Smooth muscle cell (in vitro differentiated cells): ENCODE measurements at regions not wholly inside any gene's neighbourhood (a gene's known extent, or its start where the extent isn't known, plus 50 kb on each side); places are given as distances from the start of the nearest gene placed in this dataset.
A peak's percentile ranks its signal among the peaks of the same experiment; 100 is the strongest.

Experiments
- DNase-seq: peaks from one replicate; lab custom pipeline; 2025; ENCODE audit not compliant: unreplicated experiment; lab: John Stamatoyannopoulos, UW
- H2AFZ ChIP-seq: fragments of 200-600 bp; sonication (generic); 2 replicates; pipeline ENCODE4 v1.6.0; 2016; ENCODE audit warnings: antibody characterized with exemption, low read depth, mild to moderate bottlenecking
- H3F3A ChIP-seq: fragments of 200-600 bp; sonication (generic); 2 replicates; pipeline ENCODE4 v1.6.0; 2017; ENCODE audit warnings: antibody characterized with exemption, low read depth
- H3K27ac ChIP-seq: fragments of 200-600 bp; sonication (generic); 2 replicates; pipeline ENCODE4 v1.5.1; 2016; ENCODE audit warnings: low read depth, mild to moderate bottlenecking
- H3K27me3 ChIP-seq: fragments of 200-600 bp; sonication (generic); 2 replicates; pipeline ENCODE4 v1.6.1; 2016; ENCODE audit warnings: low read depth, mild to moderate bottlenecking
- H3K36me3 ChIP-seq: fragments of 200-600 bp; sonication (generic); 2 replicates; pipeline ENCODE4 v1.5.1; 2016; ENCODE audit warnings: low read depth
- H3K4me1 ChIP-seq: fragments of 200-600 bp; sonication (generic); 2 replicates; pipeline ENCODE4 v1.5.1; 2016; ENCODE audit warnings: low read depth
- H3K4me2 ChIP-seq: fragments of 200-600 bp; sonication (generic); 2 replicates; pipeline ENCODE4 v1.6.0; 2016; ENCODE audit warnings: mild to moderate bottlenecking
- H3K4me3 ChIP-seq: fragments of 200-600 bp; sonication (generic); 2 replicates; pipeline ENCODE4 v1.5.1; 2016; ENCODE audit warnings: mild to moderate bottlenecking
- H3K79me2 ChIP-seq: fragments of 200-600 bp; sonication (generic); 2 replicates; pipeline ENCODE4 v1.6.0; 2016; ENCODE audit warnings: low read depth, mild to moderate bottlenecking
- H3K9ac ChIP-seq: fragments of 200-600 bp; sonication (generic); 2 replicates; pipeline ENCODE4 v1.6.0; 2016; ENCODE audit warnings: low read depth
- H3K9me3 ChIP-seq: fragments of 200-600 bp; sonication (generic); replicated peaks from 2 replicates; pipeline ENCODE4 v1.5.1; 2016; ENCODE audit warnings: low read depth
- H4K20me1 ChIP-seq: fragments of 200-600 bp; sonication (generic); 2 replicates; pipeline ENCODE4 v1.6.0; 2016; ENCODE audit warnings: low read depth
- WGBS: methylation state at CpG from one replicate; pipeline ENCODE4 v1.1.7; 2016; ENCODE audit warnings: low lambda C conversion rate; 5-methylcytosine and 5-hydroxymethylcytosine counted together
- TF ChIP-seq, protein P1 (sequence below): fragments of 200-600 bp; sonication (generic); IDR thresholded peaks from 2 replicates; pipeline ENCODE4 v1.5.1; 2017; ENCODE audit warnings: borderline replicate concordance, mild to moderate bottlenecking, antibody characterized with exemption; ENCODE audit not compliant: insufficient read depth, poor library complexity, severe bottlenecking

- TF ChIP-seq, protein P1, sequence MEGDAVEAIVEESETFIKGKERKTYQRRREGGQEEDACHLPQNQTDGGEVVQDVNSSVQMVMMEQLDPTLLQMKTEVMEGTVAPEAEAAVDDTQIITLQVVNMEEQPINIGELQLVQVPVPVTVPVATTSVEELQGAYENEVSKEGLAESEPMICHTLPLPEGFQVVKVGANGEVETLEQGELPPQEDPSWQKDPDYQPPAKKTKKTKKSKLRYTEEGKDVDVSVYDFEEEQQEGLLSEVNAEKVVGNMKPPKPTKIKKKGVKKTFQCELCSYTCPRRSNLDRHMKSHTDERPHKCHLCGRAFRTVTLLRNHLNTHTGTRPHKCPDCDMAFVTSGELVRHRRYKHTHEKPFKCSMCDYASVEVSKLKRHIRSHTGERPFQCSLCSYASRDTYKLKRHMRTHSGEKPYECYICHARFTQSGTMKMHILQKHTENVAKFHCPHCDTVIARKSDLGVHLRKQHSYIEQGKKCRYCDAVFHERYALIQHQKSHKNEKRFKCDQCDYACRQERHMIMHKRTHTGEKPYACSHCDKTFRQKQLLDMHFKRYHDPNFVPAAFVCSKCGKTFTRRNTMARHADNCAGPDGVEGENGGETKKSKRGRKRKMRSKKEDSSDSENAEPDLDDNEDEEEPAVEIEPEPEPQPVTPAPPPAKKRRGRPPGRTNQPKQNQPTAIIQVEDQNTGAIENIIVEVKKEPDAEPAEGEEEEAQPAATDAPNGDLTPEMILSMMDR = no peak
- Histone ChIP-seq H3K4me1 (peaks cover 9% of the 10 kb centered on the region), H3K4me2 (no peak overlapping the region), H3K79me2 (no peaks in the 10 kb centered on the region), H3F3A (peaks cover 4% of the 10 kb centered on the region), H3K9me3 (no peaks in the 10 kb centered on the region), H3K27ac (no peak overlapping the region), H3K9ac (no peak overlapping the region), H4K20me1 (no peaks in the 10 kb centered on the region), H3K27me3 (no peaks in the 10 kb centered on the region), H3K4me3 (no peak overlapping the region), H3K36me3 (no peaks in the 10 kb centered on the region), H2AFZ (no peak overlapping the region)
- DNase-seq = no peak
- WGBS = 58% methylated on average over 10 of the region's 10 CpGs
Observed at GRCh38 chr15:31271224-31271635, 55.4 kb upstream of the KLF13 start.

DNA sequence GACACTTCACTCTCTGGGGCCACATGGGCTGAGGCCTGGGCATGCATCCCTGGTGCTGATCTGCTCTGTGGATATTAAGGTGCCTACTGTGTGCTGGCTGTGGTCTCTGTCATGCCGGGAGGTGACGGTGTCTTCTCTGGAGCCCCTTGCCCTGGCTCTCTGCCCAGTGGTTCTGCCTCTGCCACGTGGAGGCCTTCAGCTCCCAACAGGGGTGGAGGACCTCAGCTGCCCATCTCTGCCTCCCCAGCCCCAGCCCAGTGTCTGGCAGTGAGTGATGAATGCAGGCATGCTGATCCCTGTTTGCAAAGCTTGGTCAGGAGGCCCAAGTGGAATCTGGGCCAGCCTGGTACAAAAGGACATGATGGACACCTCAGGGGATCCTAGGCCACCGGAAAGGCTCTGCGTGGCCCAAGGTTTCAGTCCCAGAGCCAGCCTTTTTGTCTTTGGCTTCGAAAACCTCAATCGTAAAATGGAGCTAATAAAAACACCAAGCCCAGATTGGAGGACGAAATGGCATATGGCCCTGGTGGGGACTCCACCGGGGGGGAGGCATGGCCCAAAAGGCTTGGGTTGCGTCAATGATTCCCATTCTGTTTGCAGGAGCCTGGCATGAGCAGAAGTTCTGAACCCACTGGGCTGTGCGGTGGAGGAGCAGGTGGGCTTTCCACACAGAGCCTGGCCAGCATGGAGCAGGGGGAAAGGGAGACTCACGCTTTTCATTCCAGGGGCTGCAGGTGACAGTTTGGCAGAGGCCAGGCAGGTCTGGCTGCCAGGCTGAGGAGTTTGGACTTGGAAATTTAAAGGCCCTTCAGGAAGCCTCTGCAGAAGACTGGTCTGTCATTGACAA lies 54.7 kb upstream of the KLF13 start:
- peaks cover 4% of the 10 kb centered on the region for H3F3A ChIP-seq
- 81% methylated on average over 12 of the region's 12 CpGs for WGBS
- no peak overlapping the region for H3K27ac ChIP-seq
- no peak overlapping the region for H2AFZ ChIP-seq
- H3K79me2 ChIP-seq = no peaks in the 10 kb centered on the region
- H3K36me3 ChIP-seq = no peaks in the 10 kb centered on the region
- H3K9me3 ChIP-seq = no peaks in the 10 kb centered on the region
- H4K20me1 ChIP-seq = no peaks in the 10 kb centered on the region
- no peak overlapping the region for H3K4me3 ChIP-seq
- TF ChIP-seq, protein P1 = no peak
- no peak overlapping the region for H3K4me2 ChIP-seq
- no peak overlapping the region for H3K9ac ChIP-seq
- peaks cover 4% of the 10 kb centered on the region for H3K4me1 ChIP-seq
- no peak for DNase-seq
- H3K27me3 ChIP-seq = no peaks in the 10 kb centered on the region

GRCh38 chr15:31272558-31273257 lies 53.9 kb upstream of the KLF13 start:
- H2AFZ ChIP-seq = peak overlapping the region; percentile 59
- WGBS = 68% methylated on average over 14 of the region's 14 CpGs
- H3K79me2 ChIP-seq = no peaks in the 10 kb centered on the region
- no peak overlapping the region for H3K9ac ChIP-seq
- H3K4me2 ChIP-seq = no peak overlapping the region
- H3K27ac ChIP-seq = peak overlapping the region; percentile 43
- no peaks in the 10 kb centered on the region for H3K27me3 ChIP-seq
- no peaks in the 10 kb centered on the region for H3K9me3 ChIP-seq
- H3K4me1 ChIP-seq = peaks cover 4% of the 10 kb centered on the region
- TF ChIP-seq, protein P1 = no peak
- no peaks in the 10 kb centered on the region for H4K20me1 ChIP-seq
- no peak overlapping the region for H3K4me3 ChIP-seq
- H3K36me3 ChIP-seq = no peaks in the 10 kb centered on the region
- DNase-seq = no peak
- peaks cover 4% of the 10 kb centered on the region for H3F3A ChIP-seq
